NT2/D1 (cell line): ENCODE measurements at regions not wholly inside any gene's neighbourhood (a gene's known extent, or its start where the extent isn't known, plus 50 kb on each side); places are given as distances from the start of the nearest gene placed in this dataset.

ENCODE experiments used
- DNase-seq: peaks from one replicate; pipeline ENCODE4 v3.0.0-alpha.2; 2011; ENCODE audit warnings: low read depth, low spot score
- H3K27me3 ChIP-seq: 2 replicates; pipeline ENCODE4 v1.6.0; 2011; ENCODE audit warnings: mild to moderate bottlenecking; ENCODE audit not compliant: insufficient read length, insufficient read depth
- H3K36me3 ChIP-seq: 2 replicates; pipeline ENCODE4 v1.6.1; 2011; ENCODE audit warnings: mild to moderate bottlenecking, low read length, mixed read lengths; ENCODE audit not compliant: insufficient read depth, insufficient read length
- H3K4me1 ChIP-seq: 2 replicates; pipeline ENCODE4 v1.5.1; 2011; ENCODE audit not compliant: insufficient read depth, insufficient read length
- H3K4me3 ChIP-seq: 2 replicates; pipeline ENCODE4 v1.5.1; 2011; ENCODE audit warnings: low read depth; ENCODE audit not compliant: insufficient read length
- H3K9ac ChIP-seq: 2 replicates; pipeline ENCODE4 v1.6.0; 2011; ENCODE audit warnings: low read depth; ENCODE audit not compliant: insufficient read length
- H3K9me3 ChIP-seq: 2 replicates; pipeline ENCODE4 v1.5.1; 2011; ENCODE audit warnings: mild to moderate bottlenecking, low read length; ENCODE audit not compliant: insufficient read depth
- SUZ12 ChIP-seq: IDR thresholded peaks from 2 replicates; pipeline ENCODE4 v1.6.1; 2011; ENCODE audit not compliant: insufficient read length, insufficient read depth; ENCODE audit errors: extremely low read depth
- YY1 ChIP-seq: IDR thresholded peaks from 2 replicates; pipeline ENCODE4 v1.6.1; 2011; ENCODE audit not compliant: insufficient read length, insufficient read depth
- ZNF274 ChIP-seq: IDR thresholded peaks from 2 replicates; pipeline ENCODE4 v1.6.1; 2011; ENCODE audit warnings: mild to moderate bottlenecking, low read depth, low read length

DNA sequence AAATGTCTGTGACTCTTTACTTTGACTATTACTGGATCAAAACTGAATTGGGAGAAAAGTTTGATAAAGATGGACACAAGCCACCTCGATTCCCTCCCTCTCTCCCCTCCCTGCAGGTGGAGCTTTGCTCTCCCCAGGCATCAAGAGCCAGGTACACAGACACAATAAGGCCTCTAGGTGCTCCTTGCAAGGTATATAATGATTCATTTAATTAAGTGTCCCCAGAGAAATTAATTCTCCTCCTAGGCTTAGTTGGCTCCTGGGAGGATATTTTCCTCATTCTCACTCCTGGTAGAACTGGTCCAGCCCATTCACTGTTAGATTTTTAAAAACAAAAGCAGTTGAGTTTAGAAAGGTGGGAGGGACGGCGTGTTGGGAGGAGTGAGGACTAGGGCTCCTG lies 352.4 kb upstream of the SMIM21 start:
- H3K36me3 ChIP-seq = no peaks in the 10 kb centered on the region
- H3K27me3 ChIP-seq = no peaks in the 10 kb centered on the region
- H3K9me3 ChIP-seq = no peaks in the 10 kb centered on the region
- DNase-seq = no peak
- H3K9ac ChIP-seq = no peak overlapping the region
- TF ChIP-seq YY1 (no peak), SUZ12 (no peak), ZNF274 (no peak)
- no peak overlapping the region for H3K4me3 ChIP-seq
- no peaks in the 10 kb centered on the region for H3K4me1 ChIP-seq

DNA sequence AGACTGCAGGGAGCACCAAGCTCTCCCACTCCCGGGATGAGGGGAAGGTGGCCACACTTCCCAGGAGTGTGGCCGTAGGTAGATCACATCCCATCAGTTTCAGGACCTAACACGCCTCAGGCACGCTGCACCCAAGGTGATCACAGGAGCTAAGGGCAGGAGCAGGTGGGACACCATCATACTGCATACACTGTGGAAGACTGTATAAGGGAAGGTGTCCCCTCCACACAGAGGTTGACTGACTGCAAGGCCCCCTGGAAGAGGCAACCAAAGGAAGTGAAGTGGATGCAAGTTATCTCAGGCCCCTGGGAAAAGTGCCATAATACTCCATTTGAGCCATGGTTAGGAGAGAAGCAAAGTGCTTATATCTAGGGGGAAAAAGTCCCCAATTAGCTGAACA lies 351.9 kb upstream of the SMIM21 start:
- Histone ChIP-seq H3K36me3 (no peaks in the 10 kb centered on the region), H3K4me1 (no peaks in the 10 kb centered on the region), H3K27me3 (no peaks in the 10 kb centered on the region), H3K9ac (no peak overlapping the region), H3K4me3 (no peak overlapping the region), H3K9me3 (no peaks in the 10 kb centered on the region)
- no peak for DNase-seq
- TF ChIP-seq SUZ12 = no peak

DNA sequence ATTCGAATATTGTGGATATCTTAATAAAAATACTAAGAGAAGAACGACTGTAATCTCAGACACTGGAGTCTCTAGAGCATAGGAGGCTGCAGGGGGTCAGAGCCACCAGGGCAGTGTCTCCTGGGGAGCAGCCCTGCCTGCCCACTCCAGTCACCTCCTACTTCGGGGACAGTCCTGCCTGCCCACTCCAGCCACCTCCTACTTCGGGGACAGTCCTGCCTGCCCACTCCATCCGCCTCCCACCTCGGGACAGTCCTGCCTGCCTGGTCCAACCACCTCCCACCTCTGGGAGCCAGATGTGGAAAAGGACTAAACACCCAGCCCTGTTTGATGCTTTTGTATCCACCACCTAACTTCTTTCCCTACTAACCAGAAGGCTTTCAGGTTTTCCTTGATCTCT lies 350.1 kb upstream of the SMIM21 start:
- Histone ChIP-seq H3K27me3 (no peaks in the 10 kb centered on the region), H3K4me3 (no peak overlapping the region), H3K36me3 (no peaks in the 10 kb centered on the region), H3K4me1 (no peaks in the 10 kb centered on the region), H3K9ac (no peak overlapping the region), H3K9me3 (no peaks in the 10 kb centered on the region)
- no peak for TF ChIP-seq ZNF274
- DNase-seq = no peak

DNA sequence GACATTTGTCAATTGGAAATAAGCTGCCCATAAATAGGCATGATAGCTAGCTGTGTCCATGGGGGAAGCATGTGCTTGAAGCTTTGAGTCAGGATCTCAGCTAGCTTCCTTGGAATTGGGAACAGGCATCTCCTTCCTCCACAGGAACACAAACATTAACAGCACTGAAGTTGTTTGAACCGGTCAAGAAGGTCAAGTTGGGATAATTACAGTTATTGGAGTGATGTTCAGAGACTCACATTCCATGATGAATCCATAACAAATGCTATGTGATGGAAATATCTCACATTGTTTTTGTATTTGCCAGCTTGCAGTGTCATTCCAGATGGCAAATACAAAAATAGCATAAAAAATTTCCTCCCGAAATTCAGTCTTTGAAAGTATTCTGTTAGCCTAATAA lies 347.6 kb upstream of the SMIM21 start:
- Histone ChIP-seq H3K27me3 (no peaks in the 10 kb centered on the region), H3K4me3 (no peak overlapping the region), H3K36me3 (no peaks in the 10 kb centered on the region), H3K9me3 (no peaks in the 10 kb centered on the region), H3K4me1 (no peaks in the 10 kb centered on the region), H3K9ac (no peak overlapping the region)
- no peak for TF ChIP-seq ZNF274
- TF ChIP-seq YY1 = no peak
- TF ChIP-seq SUZ12 = no peak
- no peak for DNase-seq

DNA sequence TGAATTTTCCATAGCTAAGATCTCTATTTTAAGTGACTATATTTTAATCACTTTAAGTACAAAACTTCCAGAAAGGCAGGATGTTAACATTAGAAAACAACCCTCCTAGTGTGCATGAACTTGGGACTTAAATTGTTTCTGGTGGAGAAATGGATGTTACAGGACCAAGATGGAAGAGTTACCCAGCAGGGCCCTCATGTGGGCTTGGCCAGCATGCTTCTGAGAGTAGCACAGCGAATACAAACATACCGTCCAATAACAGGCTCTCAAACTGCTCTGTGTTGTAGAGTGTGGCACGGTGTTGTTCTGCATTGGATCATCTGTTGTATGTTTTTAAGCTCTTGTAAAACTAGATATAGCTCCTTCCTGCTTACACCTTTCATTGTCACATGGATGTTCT lies 346.1 kb upstream of the SMIM21 start:
- H3K27me3 ChIP-seq = no peaks in the 10 kb centered on the region
- H3K4me3 ChIP-seq = no peak overlapping the region
- no peaks in the 10 kb centered on the region for H3K36me3 ChIP-seq
- H3K9ac ChIP-seq = no peak overlapping the region
- no peak for DNase-seq
- no peaks in the 10 kb centered on the region for H3K9me3 ChIP-seq
- H3K4me1 ChIP-seq = no peaks in the 10 kb centered on the region
- no peak for TF ChIP-seq YY1
- no peak for TF ChIP-seq ZNF274
- TF ChIP-seq SUZ12 = no peak

DNA sequence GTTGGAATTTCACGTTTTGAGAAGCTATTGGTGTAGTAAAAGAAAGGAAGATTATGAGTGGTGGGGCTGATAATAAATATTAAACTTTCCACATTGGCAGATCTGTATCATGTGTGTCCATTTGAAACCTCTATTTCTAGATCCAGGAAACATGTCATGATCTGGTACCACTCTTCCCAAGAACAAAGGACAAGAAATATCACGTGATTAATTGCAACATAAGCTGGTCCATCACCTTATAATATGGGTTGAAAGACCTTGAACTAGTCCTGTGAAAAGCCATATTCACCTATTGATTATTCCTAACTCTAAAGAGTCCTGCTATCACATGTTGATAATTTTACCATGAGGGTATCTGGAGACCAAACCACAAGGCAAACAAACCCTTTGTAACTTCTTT lies 335.3 kb upstream of the SMIM21 start:
- no peak for DNase-seq
- Histone ChIP-seq H3K36me3 (no peaks in the 10 kb centered on the region), H3K4me3 (no peak overlapping the region), H3K9ac (no peak overlapping the region), H3K9me3 (no peaks in the 10 kb centered on the region), H3K27me3 (no peaks in the 10 kb centered on the region), H3K4me1 (no peaks in the 10 kb centered on the region)
- TF ChIP-seq ZNF274 (no peak), YY1 (no peak), SUZ12 (no peak)

DNA sequence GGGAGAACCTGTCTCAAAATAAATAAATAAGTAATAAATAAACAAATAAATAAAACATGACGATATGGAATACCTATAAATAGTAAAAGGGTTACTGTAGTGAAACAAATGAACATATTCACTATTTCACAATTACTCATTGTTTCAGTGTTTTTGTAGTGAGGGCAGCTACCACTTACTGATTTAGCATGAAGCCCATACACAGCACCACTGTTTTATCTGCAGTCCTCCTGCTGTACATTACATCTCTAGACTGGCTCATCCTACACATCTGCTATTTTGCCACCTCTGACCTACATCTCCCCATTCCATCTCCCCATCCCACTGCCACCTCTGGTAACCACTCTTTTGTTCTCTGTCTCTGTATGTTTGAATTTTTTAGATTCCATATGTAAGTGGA lies 332.7 kb upstream of the SMIM21 start:
- Histone ChIP-seq H3K4me3 (no peak overlapping the region), H3K9ac (no peak overlapping the region), H3K4me1 (no peaks in the 10 kb centered on the region), H3K27me3 (no peaks in the 10 kb centered on the region), H3K36me3 (no peaks in the 10 kb centered on the region), H3K9me3 (no peaks in the 10 kb centered on the region)
- TF ChIP-seq YY1 (no peak), ZNF274 (no peak), SUZ12 (no peak)
- no peak for DNase-seq

DNA sequence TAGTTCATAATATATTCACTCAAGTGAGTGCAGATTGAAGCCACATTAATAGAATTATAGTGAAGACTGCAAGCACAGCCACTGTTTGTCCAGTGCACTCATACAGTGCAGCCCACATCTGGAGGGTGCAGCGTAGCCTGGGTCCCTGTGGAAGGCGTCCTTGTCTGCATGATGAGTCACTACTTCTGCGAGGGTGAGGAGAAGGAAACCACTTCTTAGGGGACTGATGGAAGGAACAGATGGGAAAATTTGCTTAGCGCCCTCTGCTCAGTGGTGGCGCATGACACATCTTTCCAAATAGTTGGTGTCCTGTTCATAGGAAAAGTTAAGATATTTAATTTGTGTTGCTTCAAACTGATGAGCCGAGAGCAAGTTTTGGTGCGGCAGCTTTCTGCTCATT lies 330.4 kb upstream of the SMIM21 start:
- no peaks in the 10 kb centered on the region for H3K4me1 ChIP-seq
- no peaks in the 10 kb centered on the region for H3K9me3 ChIP-seq
- H3K36me3 ChIP-seq = no peaks in the 10 kb centered on the region
- H3K27me3 ChIP-seq = no peaks in the 10 kb centered on the region
- TF ChIP-seq ZNF274 = no peak
- no peak for TF ChIP-seq SUZ12
- TF ChIP-seq YY1 = no peak
- no peak overlapping the region for H3K9ac ChIP-seq
- DNase-seq = no peak
- no peak overlapping the region for H3K4me3 ChIP-seq

DNA sequence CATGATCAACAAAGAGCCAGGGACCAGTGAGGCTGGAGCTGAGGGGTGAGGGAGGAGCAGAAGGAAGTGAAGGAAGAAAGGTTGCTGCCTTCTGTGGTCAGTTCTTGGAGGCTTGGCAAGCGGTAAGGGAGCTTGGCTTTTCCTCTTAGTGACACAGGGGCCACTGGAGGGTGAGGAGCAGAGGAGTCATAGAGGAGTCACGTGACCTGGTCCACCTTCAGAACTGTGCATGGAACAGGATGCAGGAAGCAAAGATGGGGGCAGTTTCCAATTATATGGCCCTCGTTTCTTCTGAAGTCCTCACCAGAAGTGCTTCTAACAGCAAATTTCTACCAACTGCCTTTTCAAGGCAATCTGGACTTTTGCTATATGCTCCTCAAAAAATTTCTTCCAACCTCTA lies 326.9 kb upstream of the SMIM21 start:
- no peak overlapping the region for H3K4me3 ChIP-seq
- TF ChIP-seq YY1 (no peak), ZNF274 (no peak), SUZ12 (no peak)

More for the DNA sequence above, 326.9 kb upstream of the SMIM21 start:
- Histone ChIP-seq H3K9ac (no peak overlapping the region), H3K9me3 (no peaks in the 10 kb centered on the region), H3K4me1 (no peaks in the 10 kb centered on the region), H3K36me3 (no peaks in the 10 kb centered on the region), H3K27me3 (no peaks in the 10 kb centered on the region)
- DNase-seq = no peak
